H1 (cell line): ENCODE measurements at regions not wholly inside any gene's neighbourhood (a gene's known extent, or its start where the extent isn't known, plus 50 kb on each side); places are given as distances from the start of the nearest gene placed in this dataset.

Experiments used
- CEBPB ChIP-seq: IDR thresholded peaks from 2 replicates; pipeline ENCODE4 v1.6.1; 2012; ENCODE audit warnings: low read depth, low read length
- E2F6 ChIP-seq: IDR thresholded peaks from 2 replicates; pipeline ENCODE4 v1.6.1; 2012; ENCODE audit warnings: inconsistent platforms
- GABPA ChIP-seq: IDR thresholded peaks from 2 replicates; pipeline ENCODE4 v1.6.1; 2011; ENCODE audit warnings: mild to moderate bottlenecking, low read length, moderate library complexity, borderline replicate concordance; ENCODE audit not compliant: insufficient read depth
- HDAC2 ChIP-seq, 2 experiments: fragments of 300-600 bp in 1 of 2; sonication (generic) in 1 of 2; IDR thresholded peaks; 2 replicates each; pipeline ENCODE4 v1.6.1; 2011 to 2012; ENCODE audit warnings: low read depth in 2 of 2, low read length in 2 of 2, mild to moderate bottlenecking in 2 of 2, moderate library complexity in 2 of 2, borderline replicate concordance in 1 of 2, inconsistent platforms in 1 of 2
- PHF8 ChIP-seq: fragments of 200-600 bp; sonication (generic); conservative IDR thresholded peaks from 2 replicates; pipeline ENCODE4 v1.7.1; 2012; ENCODE audit warnings: low read depth, mild to moderate bottlenecking, inconsistent platforms, low read length, moderate library complexity
- SP4 ChIP-seq: IDR thresholded peaks from 2 replicates; pipeline ENCODE4 v1.6.1; 2012; ENCODE audit warnings: low read length, inconsistent platforms
- TAF1 ChIP-seq: IDR thresholded peaks from 2 replicates; pipeline ENCODE4 v1.6.1; 2011; ENCODE audit warnings: mild to moderate bottlenecking, low read depth, low read length
- TF ChIP-seq, protein P1 (sequence below), 3 experiments: IDR thresholded peaks; 1 replicate in 2 of 3; 2 replicates in 1 of 3; pipeline versions ENCODE4 v1.5.1 to v1.6.1; 2011; ENCODE audit warnings: low read length in 3 of 3, mild to moderate bottlenecking in 3 of 3, inconsistent platforms in 2 of 3, low read depth in 1 of 3, moderate library complexity in 1 of 3; ENCODE audit not compliant: insufficient read depth in 1 of 3; ENCODE audit errors: control extremely low read depth in 1 of 3

DNA sequence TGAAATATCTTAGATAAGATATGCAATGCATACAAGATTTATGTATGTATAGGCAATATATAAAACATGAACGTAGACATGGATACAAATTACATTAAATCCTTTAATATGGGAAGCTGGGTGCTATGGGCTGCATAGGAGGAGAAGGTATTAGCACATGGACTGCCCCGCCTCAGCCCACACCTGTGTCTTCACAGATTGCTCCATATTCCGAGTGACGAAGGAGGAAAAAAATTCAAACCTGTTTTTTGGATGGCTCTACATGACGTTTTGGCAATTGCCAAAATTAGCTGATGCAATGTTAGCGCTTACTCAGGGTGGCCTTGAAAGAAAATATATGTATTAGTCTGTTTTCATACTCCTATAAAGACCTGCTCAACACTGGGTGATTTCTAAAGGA is 223.4 kb upstream of the SLCO3A1 start (continued):
- TF ChIP-seq E2F6 (no peak), SP4 (no peak), TAF1 (no peak), GABPA (no peak), PHF8 (no peak), CEBPB (no peak), HDAC2 (IDR thresholded peaks at IDR 0.05; ENCODE audit: borderline replicate concordance in 1 of 2, low read depth in 2 of 2, low read length in 2 of 2) (no peak)
- TF ChIP-seq, protein P1, sequence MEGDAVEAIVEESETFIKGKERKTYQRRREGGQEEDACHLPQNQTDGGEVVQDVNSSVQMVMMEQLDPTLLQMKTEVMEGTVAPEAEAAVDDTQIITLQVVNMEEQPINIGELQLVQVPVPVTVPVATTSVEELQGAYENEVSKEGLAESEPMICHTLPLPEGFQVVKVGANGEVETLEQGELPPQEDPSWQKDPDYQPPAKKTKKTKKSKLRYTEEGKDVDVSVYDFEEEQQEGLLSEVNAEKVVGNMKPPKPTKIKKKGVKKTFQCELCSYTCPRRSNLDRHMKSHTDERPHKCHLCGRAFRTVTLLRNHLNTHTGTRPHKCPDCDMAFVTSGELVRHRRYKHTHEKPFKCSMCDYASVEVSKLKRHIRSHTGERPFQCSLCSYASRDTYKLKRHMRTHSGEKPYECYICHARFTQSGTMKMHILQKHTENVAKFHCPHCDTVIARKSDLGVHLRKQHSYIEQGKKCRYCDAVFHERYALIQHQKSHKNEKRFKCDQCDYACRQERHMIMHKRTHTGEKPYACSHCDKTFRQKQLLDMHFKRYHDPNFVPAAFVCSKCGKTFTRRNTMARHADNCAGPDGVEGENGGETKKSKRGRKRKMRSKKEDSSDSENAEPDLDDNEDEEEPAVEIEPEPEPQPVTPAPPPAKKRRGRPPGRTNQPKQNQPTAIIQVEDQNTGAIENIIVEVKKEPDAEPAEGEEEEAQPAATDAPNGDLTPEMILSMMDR (IDR thresholded peaks at IDR 0.05; ENCODE audit: control extremely low read depth in 1 of 3, insufficient read depth in 1 of 3, low read depth in 1 of 3, low read length in 3 of 3): no peak
- TF ChIP-seq, all 59 proteins: peak for 0
